A549 (cell line): ENCODE measurements at regions not wholly inside any gene's neighbourhood (a gene's known extent, or its start where the extent isn't known, plus 50 kb on each side); places are given as distances from the start of the nearest gene placed in this dataset.

Source experiments
- ATAC-seq, 2 experiments: fragments of 200-7000 bp in 1 of 2; fragments of >200 bp in 1 of 2; cut with Nextera tagmentation in 1 of 2; cut with Tn5 transposase in 1 of 2; 3 replicates each; pipeline versions ENCODE4 v1.8.0 to v1.9.1; 2018 to 2020; ENCODE audit warnings: mild to moderate bottlenecking in 1 of 2, moderate library complexity in 1 of 2
- CTCF ChIA-PET: fragments of 300-600 bp; sonication (Branson Sonifier 250); formaldehyde crosslinking; extraction: SDS; loops from one replicate; lab custom pipeline; 2021; ENCODE audit warnings: antibody characterized with exemption, inconsistent platforms; lab: Yijun Ruan, JAX
- POLR2A ChIA-PET: fragments of 350-600 bp; formaldehyde crosslinking; extraction: SDS; loops from one replicate; lab custom pipeline; 2021; ENCODE audit warnings: antibody characterized with exemption, inconsistent platforms; lab: Yijun Ruan, JAX
- DNase-seq, 2 experiments: peaks; one replicate each; pipeline versions ENCODE4 v3.0.0 to v3.0.0-alpha.2; 2011 to 2016; ENCODE audit warnings: low read depth in 1 of 2, low spot score in 1 of 2
- FAIRE-seq: peaks from 2 replicates; lab custom pipeline; 2011; peaks lifted over from hg19 to GRCh38; lab: Jason Lieb, UNC
- H3K27ac ChIP-seq, 2 experiments: fragments of >200 bp; sonication (Bioruptor Twin); formaldehyde crosslinking; 3 replicates each; pipeline ENCODE4 v1.5.1; 2016 to 2017
- H3K4me1 ChIP-seq: fragments of >200 bp; sonication (Bioruptor Twin); formaldehyde crosslinking; 3 replicates; pipeline ENCODE4 v1.6.1; 2016
- H3K4me2 ChIP-seq: fragments of >200 bp; sonication (Bioruptor Twin); formaldehyde crosslinking; 3 replicates; pipeline ENCODE4 v1.6.1; 2016
- H3K4me3 ChIP-seq: fragments of >200 bp; sonication (Bioruptor Twin); formaldehyde crosslinking; 3 replicates; pipeline ENCODE4 v1.5.1; 2016
- H3K9me3 ChIP-seq: fragments of >200 bp; sonication (Bioruptor Twin); formaldehyde crosslinking; 3 replicates; pipeline ENCODE4 v1.6.1; 2016
- BHLHE40 ChIP-seq: IDR thresholded peaks from 2 replicates; pipeline ENCODE4 v1.6.1; 2012; ENCODE audit warnings: low read depth, low read length, inconsistent platforms
- CHD2 ChIP-seq: fragments of 150-350 bp; IDR thresholded peaks from 2 replicates; pipeline ENCODE4 v1.6.1; 2014; ENCODE audit warnings: low read length; ENCODE audit not compliant: partially characterized antibody
- EHMT2 ChIP-seq: fragments of 200-600 bp; sonication (generic); IDR thresholded peaks from 2 replicates; pipeline ENCODE4 v1.6.1; 2016; ENCODE audit warnings: antibody characterized with exemption, low read depth, mild to moderate bottlenecking, moderate library complexity
- ESRRA ChIP-seq: fragments of 150-350 bp; IDR thresholded peaks from 2 replicates; pipeline ENCODE4 v1.6.1; 2014; ENCODE audit warnings: mild to moderate bottlenecking, low read length, borderline replicate concordance
- MAX ChIP-seq: IDR thresholded peaks from 2 replicates; pipeline ENCODE4 v1.6.1; 2012
- NPAS2 ChIP-seq: fragments of 250-450 bp; sonication (Bioruptor Pico); IDR thresholded peaks from 2 replicates; pipeline ENCODE4 v1.8.0; 2022; ENCODE audit warnings: mild to moderate bottlenecking, moderate library complexity, borderline replicate concordance
- PBX3 ChIP-seq: IDR thresholded peaks from 2 replicates; pipeline ENCODE4 v1.6.1; 2012
- PHF8 ChIP-seq: fragments of 200-600 bp; sonication (generic); IDR thresholded peaks from 2 replicates; pipeline ENCODE4 v1.6.1; 2016; ENCODE audit warnings: low read depth, mild to moderate bottlenecking, antibody characterized with exemption, moderate library complexity, borderline replicate concordance
- POLR2A ChIP-seq: IDR thresholded peaks from 2 replicates; pipeline ENCODE4 v1.6.1; 2012; ENCODE audit warnings: mild to moderate bottlenecking, low read length
- ZC3H11A ChIP-seq: fragments of 450-650 bp; IDR thresholded peaks from 2 replicates; pipeline ENCODE4 v1.6.1; 2014; ENCODE audit warnings: antibody characterized with exemption, mild to moderate bottlenecking
- ZNF302 ChIP-seq: fragments of 250-450 bp; sonication (Bioruptor Pico); IDR thresholded peaks from 2 replicates; pipeline ENCODE4 v1.9.0; 2021; ENCODE audit warnings: inconsistent platforms, mild to moderate bottlenecking, moderate library complexity
- WGBS: methylation state at CpG from one replicate; pipeline ENCODE4 v1.1.6; 2017; ENCODE audit errors: missing lambda C conversion rate; 5-methylcytosine and 5-hydroxymethylcytosine counted together

GRCh38 chr11:110379936-110380335 is 49.8 kb upstream of the FDX1 start:
- 77% methylated on average over 2 of the region's 2 CpGs for WGBS
- ATAC-seq (no peak), FAIRE-seq (no peak), DNase-seq (no peak)
- Histone ChIP-seq H3K4me1 (peaks cover 21% of the 10 kb centered on the region), H3K9me3 (no peaks in the 10 kb centered on the region), H3K4me2 (no peak overlapping the region), H3K27ac (no peak overlapping the region), H3K4me3 (no peak overlapping the region)
- ChIA-PET POLR2A (no interaction called here), CTCF (no interaction called here)
- TF ChIP-seq PBX3 (no peak), ZNF302 (CRISPR knock-in tag) (no peak), EHMT2 (no peak), BHLHE40 (no peak), PHF8 (no peak), ZC3H11A (no peak), MAX (no peak), POLR2A (no peak), NPAS2 (CRISPR knock-in tag) (no peak), ESRRA (no peak), CHD2 (no peak)
